KMS-11 (cell line): ENCODE measurements at regions not wholly inside any gene's neighbourhood (a gene's known extent, or its start where the extent isn't known, plus 50 kb on each side); places are given as distances from the start of the nearest gene placed in this dataset.

ENCODE experiments used
- H2AFZ ChIP-seq: fragments of 200-600 bp; sonication (generic); 2 replicates; pipeline ENCODE4 v1.6.1; 2016; ENCODE audit warnings: antibody characterized with exemption, mixed run types, low read depth
- H3K27ac ChIP-seq: fragments of 200-600 bp; sonication (generic); 2 replicates; pipeline ENCODE4 v1.6.1; 2016; ENCODE audit warnings: mild to moderate bottlenecking, mixed run types
- H3K27me3 ChIP-seq: fragments of 200-600 bp; sonication (generic); 2 replicates; pipeline ENCODE4 v1.6.1; 2017; ENCODE audit warnings: mild to moderate bottlenecking, low read depth, mixed run types, moderate library complexity; ENCODE audit not compliant: insufficient read depth
- H3K36me3 ChIP-seq: fragments of 200-600 bp; sonication (generic); 2 replicates; pipeline ENCODE4 v1.6.1; 2017; ENCODE audit warnings: mild to moderate bottlenecking, mixed run types; ENCODE audit not compliant: insufficient read depth
- H3K4me1 ChIP-seq: fragments of 200-600 bp; sonication (generic); 2 replicates; pipeline ENCODE4 v1.6.1; 2016; ENCODE audit warnings: mild to moderate bottlenecking, low read depth, mixed run types; ENCODE audit not compliant: poor library complexity, severe bottlenecking
- H3K4me2 ChIP-seq: fragments of 200-600 bp; sonication (generic); 2 replicates; pipeline ENCODE4 v1.7.0; 2016; ENCODE audit warnings: mild to moderate bottlenecking, mixed run types
- H3K4me3 ChIP-seq: fragments of 200-600 bp; sonication (generic); IDR thresholded peaks from 2 replicates; pipeline ENCODE4 v1.6.1; 2017; ENCODE audit warnings: low read depth, low read length, mixed read lengths; ENCODE audit not compliant: insufficient read depth
- H3K79me2 ChIP-seq: fragments of 200-600 bp; sonication (generic); 2 replicates; pipeline ENCODE4 v1.6.1; 2016; ENCODE audit warnings: low read depth, mixed run types; ENCODE audit not compliant: insufficient read depth
- H3K9ac ChIP-seq: fragments of 200-600 bp; sonication (generic); 2 replicates; pipeline ENCODE4 v1.6.1; 2016; ENCODE audit warnings: mild to moderate bottlenecking, mixed run types
- H4K20me1 ChIP-seq: fragments of 200-600 bp; sonication (generic); 2 replicates; pipeline ENCODE4 v1.6.1; 2016; ENCODE audit warnings: mild to moderate bottlenecking, mixed run types; ENCODE audit not compliant: insufficient read depth
- CTCF ChIP-seq: fragments of 200-600 bp; sonication (generic); conservative IDR thresholded peaks from 2 replicates; pipeline ENCODE4 v1.6.1; 2017; ENCODE audit warnings: low read depth, mild to moderate bottlenecking, antibody characterized with exemption, low read length, moderate library complexity, mixed read lengths

- Histone ChIP-seq H3K79me2 (no peaks in the 10 kb centered on the region), H3K4me2 (no peak overlapping the region), H3K4me1 (no peaks in the 10 kb centered on the region), H2AFZ (no peak overlapping the region), H3K27ac (no peak overlapping the region), H3K27me3 (no peaks in the 10 kb centered on the region), H4K20me1 (no peaks in the 10 kb centered on the region), H3K9ac (no peak overlapping the region), H3K4me3 (no peak overlapping the region), H3K36me3 (no peaks in the 10 kb centered on the region)
- TF ChIP-seq CTCF: no peak
Measured at GRCh38 chr5:145176041-145176440, 659.1 kb downstream of the PRELID2 start.

GRCh38 chr5:145166110-145166509 lies 669.0 kb downstream of the PRELID2 start:
- H3K4me3 ChIP-seq: no peak overlapping the region
- TF ChIP-seq CTCF: no peak
- peaks cover 5% of the 10 kb centered on the region for H3K4me1 ChIP-seq
- H3K9ac ChIP-seq: no peak overlapping the region
- no peak overlapping the region for H3K27ac ChIP-seq
- H3K79me2 ChIP-seq: no peaks in the 10 kb centered on the region
- H3K27me3 ChIP-seq: no peaks in the 10 kb centered on the region
- no peaks in the 10 kb centered on the region for H3K36me3 ChIP-seq
- H3K4me2 ChIP-seq: no peak overlapping the region
- H4K20me1 ChIP-seq: no peaks in the 10 kb centered on the region
- H2AFZ ChIP-seq: no peak overlapping the region

GRCh38 chr5:145163876-145164275 lies 671.3 kb downstream of the PRELID2 start:
- no peak overlapping the region for H3K9ac ChIP-seq
- no peak overlapping the region for H3K4me3 ChIP-seq
- H3K27ac ChIP-seq: no peak overlapping the region
- H3K4me2 ChIP-seq: no peak overlapping the region
- TF ChIP-seq CTCF: no peak
- H3K79me2 ChIP-seq: no peaks in the 10 kb centered on the region
- no peak overlapping the region for H2AFZ ChIP-seq
- no peaks in the 10 kb centered on the region for H3K27me3 ChIP-seq
- H4K20me1 ChIP-seq: no peaks in the 10 kb centered on the region
- H3K4me1 ChIP-seq: peaks cover under 1% of the 10 kb centered on the region
- no peaks in the 10 kb centered on the region for H3K36me3 ChIP-seq

GRCh38 chr5:145162626-145163025 lies 672.5 kb downstream of the PRELID2 start:
- H3K4me2 ChIP-seq: no peak overlapping the region
- H4K20me1 ChIP-seq: no peaks in the 10 kb centered on the region
- no peak overlapping the region for H2AFZ ChIP-seq
- H3K4me1 ChIP-seq: no peaks in the 10 kb centered on the region
- H3K36me3 ChIP-seq: no peaks in the 10 kb centered on the region
- H3K9ac ChIP-seq: no peak overlapping the region
- H3K27ac ChIP-seq: no peak overlapping the region
- H3K27me3 ChIP-seq: no peaks in the 10 kb centered on the region
- H3K4me3 ChIP-seq: no peak overlapping the region
- no peaks in the 10 kb centered on the region for H3K79me2 ChIP-seq
- no peak for TF ChIP-seq CTCF

GRCh38 chr5:145161391-145161790 lies 673.8 kb downstream of the PRELID2 start:
- Histone ChIP-seq H3K4me3 (no peak overlapping the region), H3K4me2 (no peak overlapping the region), H3K27ac (no peak overlapping the region), H4K20me1 (no peaks in the 10 kb centered on the region), H3K4me1 (no peaks in the 10 kb centered on the region), H3K36me3 (no peaks in the 10 kb centered on the region), H3K9ac (no peak overlapping the region), H3K79me2 (no peaks in the 10 kb centered on the region), H3K27me3 (no peaks in the 10 kb centered on the region), H2AFZ (no peak overlapping the region)
- no peak for TF ChIP-seq CTCF
